ENCODE measurements at regions not wholly inside any gene's neighbourhood (a gene's known extent, or its start where the extent isn't known, plus 50 kb on each side); places are given as distances from the start of the nearest gene placed in this dataset.

DNA sequence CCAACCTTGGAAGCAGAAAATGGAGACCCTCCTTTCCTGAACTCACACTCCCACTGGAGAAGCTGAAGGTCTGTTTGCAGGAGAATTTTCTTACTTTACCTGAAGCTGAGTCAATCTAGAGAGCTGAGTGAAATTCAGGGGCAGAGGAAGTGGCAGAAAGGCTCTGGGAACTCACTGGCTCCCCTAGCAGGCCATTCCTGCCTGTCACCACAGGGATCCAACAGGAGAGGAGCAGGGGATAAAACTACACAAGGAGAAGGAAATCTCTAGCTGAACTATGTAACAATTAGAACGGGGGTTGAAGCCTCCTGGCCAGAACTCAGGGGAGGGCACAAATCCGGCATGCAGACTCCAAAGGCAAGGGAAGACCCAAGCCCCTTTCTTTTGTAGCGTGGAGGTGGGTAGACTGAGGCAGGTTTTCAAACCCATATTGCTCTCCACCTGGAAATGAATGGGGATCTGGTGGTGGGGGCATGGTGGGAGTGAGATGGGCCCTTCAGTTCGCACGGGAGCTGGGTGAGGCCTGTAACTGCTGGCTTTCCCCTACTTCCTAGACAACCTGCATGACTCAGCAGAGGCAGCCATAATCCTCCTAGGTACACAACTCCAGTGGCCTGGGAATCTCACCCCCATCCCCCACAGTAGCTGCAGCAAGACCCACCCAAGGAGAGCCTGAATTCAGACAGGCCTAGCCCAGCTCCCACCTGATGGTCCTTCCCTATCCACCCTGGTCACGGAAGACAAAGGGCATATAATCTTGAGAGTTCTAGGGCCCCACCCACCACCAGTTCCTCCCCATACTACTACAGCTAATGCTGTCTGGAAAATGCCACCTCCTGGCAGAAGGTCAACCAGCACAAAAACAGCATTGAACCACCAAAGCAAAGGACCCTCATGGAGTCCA lies 158.1 kb downstream of the LTN1 start:
- peaks cover 0 to 6% of the 10 kb centered on the region in 2 donors for H3K4me1 Mint-ChIP-seq
- H3K4me3 Mint-ChIP-seq: no peak overlapping the region

DNA sequence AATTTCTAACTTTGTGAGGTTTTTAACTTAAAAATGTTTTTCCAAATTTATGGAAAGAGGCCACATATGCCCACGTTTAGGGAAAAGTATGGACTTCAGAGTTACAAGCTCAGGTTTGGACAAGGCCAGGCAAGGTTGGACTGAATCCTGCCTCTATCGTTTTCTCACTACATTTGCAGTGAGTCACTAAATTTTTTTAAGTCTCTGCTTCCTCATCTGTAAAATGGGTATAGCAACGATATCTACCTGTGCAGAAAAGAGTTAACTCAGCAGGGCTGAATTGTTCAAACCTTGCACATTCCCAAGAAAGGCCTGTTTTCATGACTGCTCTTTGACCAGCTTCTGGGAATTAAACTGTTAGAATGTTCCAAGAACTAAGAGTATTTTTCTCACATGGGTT lies 159.1 kb downstream of the LTN1 start:
- Mint-ChIP-seq H3K4me3 (no peak overlapping the region), H3K27ac (no peak overlapping the region), H3K36me3 (peaks cover 0 to 14% of the 10 kb centered on the region in 2 donors), H3K9me3 (peaks cover 0 to 3% of the 10 kb centered on the region in 2 donors), H3K4me1 (peaks cover 0 to 6% of the 10 kb centered on the region in 2 donors), H3K27me3 (peaks cover 5% of the 10 kb centered on the region in 2 donors)
- DNase-seq: no peak
- no peak for ATAC-seq (replicated peaks)

More for the DNA sequence above, 158.1 kb downstream of the LTN1 start:
- peaks cover 0 to 14% of the 10 kb centered on the region in 2 donors for H3K36me3 Mint-ChIP-seq
- ATAC-seq (replicated peaks) (no peak), DNase-seq (no peak)
- no peak overlapping the region for H3K27ac Mint-ChIP-seq
- peaks cover 3% of the 10 kb centered on the region in 2 donors for H3K9me3 Mint-ChIP-seq
- H3K27me3 Mint-ChIP-seq: peaks cover 5% of the 10 kb centered on the region in 2 donors

DNA sequence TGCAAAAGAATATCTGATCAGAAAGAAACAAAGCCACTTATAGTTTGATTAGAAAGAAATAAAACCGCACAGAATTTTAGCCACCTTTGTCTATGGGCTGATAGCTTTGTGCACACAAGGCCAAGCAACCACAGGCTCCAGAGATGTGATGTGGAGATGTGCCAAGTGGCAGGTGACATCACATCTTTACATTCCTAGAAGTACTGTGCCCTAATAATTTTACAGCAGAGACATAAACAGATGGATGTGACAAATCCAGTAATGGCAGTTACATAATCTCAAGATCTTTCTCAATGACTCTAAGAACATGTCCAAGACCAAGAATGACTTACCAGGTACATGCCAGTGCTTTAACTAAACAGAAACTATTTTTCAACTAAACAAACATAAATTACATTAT lies 159.5 kb downstream of the LTN1 start:
- no peak overlapping the region for H3K4me3 Mint-ChIP-seq
- DNase-seq: no peak
- peaks cover 0 to 14% of the 10 kb centered on the region in 2 donors for H3K36me3 Mint-ChIP-seq

DNA sequence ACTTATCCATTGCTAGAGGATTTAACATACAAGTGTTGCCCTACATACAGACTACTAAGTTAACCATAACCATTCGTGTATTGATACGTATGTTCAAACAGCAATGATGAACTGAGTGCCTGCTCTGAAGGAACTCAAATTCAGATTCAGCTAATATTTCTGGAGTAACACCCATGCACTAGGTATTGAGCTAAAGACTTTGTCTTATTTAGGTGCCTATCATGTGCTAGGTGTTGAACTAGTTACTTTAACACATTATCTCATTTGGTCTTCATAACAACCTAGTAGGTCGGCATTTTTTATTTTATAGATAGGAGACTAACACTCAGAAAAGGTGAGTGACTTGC lies 160.0 kb downstream of the LTN1 start:
- H3K27me3 Mint-ChIP-seq: peaks cover 5% of the 10 kb centered on the region in 2 donors
- ATAC-seq (replicated peaks) (no peak), DNase-seq (no peak)
- no peak overlapping the region for H3K27ac Mint-ChIP-seq
- no peak overlapping the region for H3K4me3 Mint-ChIP-seq
- H3K9me3 Mint-ChIP-seq: peaks cover 0 to 2% of the 10 kb centered on the region in 2 donors
- H3K4me1 Mint-ChIP-seq: peaks cover 0 to 5% of the 10 kb centered on the region in 2 donors
- H3K36me3 Mint-ChIP-seq: peaks cover 0 to 14% of the 10 kb centered on the region in 2 donors

More for the DNA sequence above, 159.5 kb downstream of the LTN1 start:
- Mint-ChIP-seq H3K27ac (no peak overlapping the region), H3K9me3 (peaks cover 0 to 3% of the 10 kb centered on the region in 2 donors), H3K4me1 (peaks cover 0 to 6% of the 10 kb centered on the region in 2 donors), H3K27me3 (peaks cover 5% of the 10 kb centered on the region in 2 donors)
- no peak for ATAC-seq (replicated peaks)

DNA sequence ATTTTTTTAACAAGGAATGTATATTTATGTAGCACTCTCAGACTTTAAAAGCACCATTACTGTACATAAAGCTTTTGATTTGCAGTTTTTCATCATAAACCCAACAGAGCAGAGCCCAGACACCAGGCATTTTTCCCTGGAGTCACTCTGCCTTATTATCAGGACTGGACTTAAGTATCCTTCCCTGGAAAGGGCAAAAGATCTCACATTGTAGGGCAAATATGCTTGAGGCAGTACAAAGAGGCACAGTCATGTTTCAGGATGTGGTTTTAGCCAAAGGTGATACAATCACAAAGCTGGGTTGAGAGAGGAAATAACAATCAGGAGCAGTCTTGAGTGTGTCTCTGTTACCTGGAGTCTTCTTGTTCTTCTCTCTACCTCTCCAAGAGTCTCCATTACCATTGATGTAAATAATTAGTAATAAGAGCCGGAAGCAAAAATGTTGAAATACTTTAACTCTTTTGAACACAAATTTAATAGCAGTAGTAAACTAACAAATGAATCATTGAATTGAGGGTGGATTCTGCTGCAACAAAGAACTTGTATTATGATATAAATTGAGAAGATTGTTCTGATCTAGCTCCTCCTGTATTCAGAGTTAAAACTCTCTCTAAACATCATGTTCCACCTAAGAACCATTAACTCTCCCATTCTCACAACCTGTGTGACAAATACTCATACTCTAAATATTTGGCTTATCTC lies 160.5 kb downstream of the LTN1 start:
- ATAC-seq (replicated peaks) (no peak), DNase-seq (no peak)
- Mint-ChIP-seq H3K27me3 (peaks cover 5% of the 10 kb centered on the region in 2 donors), H3K27ac (no peak overlapping the region), H3K4me3 (no peak overlapping the region), H3K36me3 (peaks cover 0 to 14% of the 10 kb centered on the region in 2 donors), H3K9me3 (no peaks in the 10 kb centered on the region), H3K4me1 (peaks cover 0 to under 1% of the 10 kb centered on the region in 2 donors)

DNA sequence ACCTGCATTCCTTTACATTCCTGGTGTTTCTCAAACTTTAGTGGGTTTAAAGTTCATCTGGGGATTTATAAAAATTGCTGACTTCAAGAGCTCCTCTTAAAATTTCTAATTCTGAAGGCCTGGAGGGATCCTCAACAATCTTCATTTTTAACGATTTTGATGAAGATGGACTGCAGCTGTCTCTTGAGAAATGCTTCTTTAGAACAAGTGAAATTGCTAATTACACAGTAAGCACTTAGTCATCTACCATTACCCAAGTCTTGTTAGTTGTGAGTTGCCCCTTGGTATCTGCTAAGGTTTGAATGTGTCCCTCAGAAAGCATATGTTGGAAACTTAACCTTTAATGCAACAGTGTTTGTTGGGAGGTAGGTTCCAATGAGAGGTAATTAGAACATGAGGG lies 163.7 kb downstream of the LTN1 start:
- Mint-ChIP-seq H3K9me3 (no peaks in the 10 kb centered on the region), H3K4me1 (no peaks in the 10 kb centered on the region), H3K27me3 (peaks cover 0 to 5% of the 10 kb centered on the region in 2 donors), H3K4me3 (no peak overlapping the region), H3K36me3 (peaks cover 0 to 4% of the 10 kb centered on the region in 2 donors), H3K27ac (no peak overlapping the region)
- ATAC-seq (replicated peaks): no peak
- no peak for DNase-seq

DNA sequence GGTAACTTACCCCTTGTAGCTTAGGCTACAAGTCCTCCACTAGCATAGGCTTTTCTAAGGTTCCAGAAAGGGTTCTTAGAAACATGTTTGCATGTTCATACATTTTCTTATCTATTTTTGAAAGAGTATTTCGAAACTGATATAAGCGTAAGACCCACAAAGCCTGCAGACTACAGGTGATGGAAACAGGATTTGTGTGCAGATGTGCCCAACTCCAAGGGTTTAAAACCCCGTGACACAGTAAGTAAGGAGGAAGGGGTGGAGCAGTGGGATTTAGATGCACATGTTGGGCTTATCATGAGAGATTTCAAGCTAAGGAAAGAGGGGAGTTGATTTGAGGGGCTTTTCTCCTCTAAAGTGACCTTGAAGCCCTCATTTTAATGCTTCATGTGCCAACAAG lies 164.7 kb downstream of the LTN1 start:
- Mint-ChIP-seq H3K9me3 (no peaks in the 10 kb centered on the region), H3K27ac (no peak overlapping the region), H3K4me3 (no peak overlapping the region), H3K27me3 (peaks cover 0 to 5% of the 10 kb centered on the region in 2 donors), H3K36me3 (peaks cover 0 to 4% of the 10 kb centered on the region in 2 donors), H3K4me1 (no peaks in the 10 kb centered on the region)
- no peak for DNase-seq
- no peak for ATAC-seq (replicated peaks)

DNA sequence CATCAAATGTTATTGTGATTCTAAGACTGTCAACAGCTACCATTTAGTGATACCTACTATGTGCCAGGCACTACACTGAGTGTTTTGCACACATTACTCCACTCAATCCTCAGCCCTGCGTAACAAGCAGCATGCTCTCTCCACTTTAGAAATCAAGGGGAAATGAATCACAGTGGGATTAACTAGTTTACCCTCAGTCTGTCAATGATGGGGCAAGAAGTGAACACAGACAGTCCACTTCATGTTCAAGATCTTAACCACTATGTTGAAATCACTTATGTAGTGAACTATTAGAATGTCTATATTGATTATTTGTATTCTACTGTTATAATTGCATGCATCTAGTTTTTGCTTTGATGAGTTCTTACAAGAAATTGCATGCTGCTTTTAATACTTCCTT lies 165.3 kb downstream of the LTN1 start:
- no peak overlapping the region for H3K4me3 Mint-ChIP-seq
- DNase-seq: no peak
- H3K4me1 Mint-ChIP-seq: no peaks in the 10 kb centered on the region
- peaks cover 0 to 4% of the 10 kb centered on the region in 2 donors for H3K36me3 Mint-ChIP-seq
- ATAC-seq (replicated peaks): no peak
- peaks cover 0 to 5% of the 10 kb centered on the region in 2 donors for H3K27me3 Mint-ChIP-seq
- no peaks in the 10 kb centered on the region for H3K9me3 Mint-ChIP-seq
- H3K27ac Mint-ChIP-seq: no peak overlapping the region

DNA sequence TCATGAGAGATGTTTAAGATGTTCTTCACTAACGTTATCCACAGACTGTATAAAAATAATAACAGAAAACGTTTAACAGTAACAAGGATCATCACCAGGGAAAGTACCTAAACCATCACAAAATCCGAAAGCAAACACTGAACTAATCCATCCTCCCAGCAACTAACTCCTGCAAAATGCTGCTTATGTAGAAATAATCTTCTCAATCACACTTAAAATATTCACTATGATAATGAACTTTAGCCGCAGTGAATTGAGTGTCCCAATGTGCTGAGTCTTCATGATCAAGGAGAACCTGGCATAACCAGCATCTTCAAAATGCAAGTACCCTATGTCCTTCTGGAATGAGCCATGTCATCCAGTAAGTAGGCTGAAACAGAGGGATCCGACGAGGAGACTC lies 166.1 kb downstream of the LTN1 start:
- peaks cover 0 to 4% of the 10 kb centered on the region in 2 donors for H3K36me3 Mint-ChIP-seq
- ATAC-seq (replicated peaks): no peak
- DNase-seq: no peak
- H3K4me1 Mint-ChIP-seq: no peaks in the 10 kb centered on the region
- H3K27ac Mint-ChIP-seq: no peak overlapping the region
- no peak overlapping the region for H3K4me3 Mint-ChIP-seq
- no peaks in the 10 kb centered on the region for H3K9me3 Mint-ChIP-seq
- peaks cover 0 to 5% of the 10 kb centered on the region in 2 donors for H3K27me3 Mint-ChIP-seq

DNA sequence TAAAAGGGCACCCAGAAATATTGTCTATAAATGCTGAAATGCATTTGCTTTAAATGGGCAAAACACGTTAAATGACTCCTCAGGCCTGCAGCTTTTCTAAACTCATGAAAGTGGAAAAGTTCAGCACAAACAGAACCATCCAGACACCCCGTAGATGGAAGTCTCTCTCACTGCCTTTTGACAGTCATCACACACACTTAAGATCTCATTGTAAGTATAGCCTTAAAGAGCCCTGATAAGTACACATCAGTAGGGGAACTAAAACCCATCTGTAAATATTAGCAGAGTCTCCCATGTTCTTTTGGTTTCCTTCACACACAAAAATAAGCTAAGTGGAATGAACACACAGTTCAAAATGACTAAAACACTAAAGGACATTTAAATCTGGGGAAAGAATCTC lies 166.7 kb downstream of the LTN1 start:
- Mint-ChIP-seq H3K9me3 (no peaks in the 10 kb centered on the region), H3K36me3 (peaks cover 0 to 4% of the 10 kb centered on the region in 2 donors), H3K4me3 (no peak overlapping the region), H3K27ac (no peak overlapping the region), H3K4me1 (no peaks in the 10 kb centered on the region), H3K27me3 (peaks cover 0 to 5% of the 10 kb centered on the region in 2 donors)
- no peak for ATAC-seq (replicated peaks)
- no peak for DNase-seq

DNA sequence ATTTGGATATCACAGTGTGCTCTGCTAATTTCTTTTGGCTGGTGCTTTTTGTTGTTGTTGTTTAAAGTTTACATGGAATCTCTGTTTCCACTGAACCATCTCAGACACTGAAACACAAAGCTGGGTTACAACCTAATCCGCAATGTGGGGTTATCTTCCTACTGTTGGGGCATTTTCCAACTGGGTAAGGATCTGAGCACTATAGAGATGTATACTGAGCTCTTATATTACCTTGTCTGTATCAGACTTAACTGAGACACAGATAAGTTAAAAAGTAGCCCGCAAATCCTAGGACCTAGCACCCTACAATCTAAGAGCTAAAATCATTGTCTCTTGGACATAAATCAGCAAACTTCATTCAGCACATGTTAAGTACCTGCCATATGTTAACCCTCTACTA lies 169.2 kb downstream of the LTN1 start:
- Mint-ChIP-seq H3K4me3 (no peak overlapping the region), H3K4me1 (no peaks in the 10 kb centered on the region), H3K36me3 (no peaks in the 10 kb centered on the region), H3K9me3 (no peaks in the 10 kb centered on the region), H3K27me3 (no peaks in the 10 kb centered on the region), H3K27ac (no peak overlapping the region)
- ATAC-seq (replicated peaks): no peak
- no peak for DNase-seq

DNA sequence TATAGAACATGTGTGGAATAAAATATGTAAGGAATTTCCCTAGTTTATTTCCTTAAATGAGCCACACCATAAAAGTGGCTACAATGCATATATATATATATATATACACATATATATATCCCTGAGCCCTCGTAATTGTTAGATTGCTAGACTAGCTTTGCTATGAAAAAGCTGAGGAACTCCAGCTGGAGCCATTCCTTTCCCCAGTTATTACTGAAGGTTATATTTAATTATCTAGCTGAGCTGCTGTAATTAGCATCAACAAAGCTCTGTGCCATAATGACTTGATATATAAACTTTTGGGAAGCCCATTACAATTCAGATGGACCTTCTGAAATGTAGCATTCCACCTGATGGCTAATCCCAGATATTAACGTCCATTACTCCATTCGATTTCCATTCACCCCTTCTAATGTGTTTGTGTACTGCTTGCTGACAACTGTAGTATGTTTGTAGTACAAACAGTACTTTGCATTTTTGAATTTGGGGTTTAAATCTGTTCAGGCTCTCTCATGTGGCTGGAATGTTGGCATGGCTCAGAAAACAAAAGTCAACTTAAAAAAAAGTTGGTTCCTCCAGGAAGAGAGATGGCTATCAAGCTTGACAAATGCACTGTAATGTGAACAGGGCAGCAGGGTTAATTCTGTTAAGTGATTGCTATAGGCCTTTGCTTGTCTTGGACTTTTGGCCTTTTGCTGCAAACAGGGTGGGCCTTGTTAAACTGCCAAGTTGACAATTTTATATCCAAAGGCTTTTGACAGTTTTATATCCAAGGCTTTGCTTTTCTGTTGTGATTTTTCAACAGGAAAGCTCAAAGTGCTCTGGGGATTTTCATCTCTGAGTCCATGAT lies 170.0 kb downstream of the LTN1 start:
- no peaks in the 10 kb centered on the region for H3K27me3 Mint-ChIP-seq
- H3K4me1 Mint-ChIP-seq: no peaks in the 10 kb centered on the region
- no peaks in the 10 kb centered on the region for H3K9me3 Mint-ChIP-seq
- ATAC-seq (replicated peaks): no peak
- H3K27ac Mint-ChIP-seq: no peak overlapping the region
- H3K4me3 Mint-ChIP-seq: no peak overlapping the region
- no peak for DNase-seq
- no peaks in the 10 kb centered on the region for H3K36me3 Mint-ChIP-seq

DNA sequence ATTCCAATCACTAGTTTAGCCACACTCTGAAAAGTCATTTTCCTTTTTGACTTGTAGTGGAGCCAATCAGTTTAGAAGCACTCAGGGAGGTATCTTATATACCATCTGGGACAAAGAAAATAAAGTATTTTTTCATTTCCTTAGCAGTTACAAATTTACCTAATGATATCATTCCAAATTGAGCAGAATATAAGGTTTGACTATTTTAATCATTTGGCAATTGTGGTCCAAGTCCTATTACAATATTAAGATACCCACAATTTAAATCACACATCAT lies 170.6 kb downstream of the LTN1 start:
- H3K4me1 Mint-ChIP-seq: no peaks in the 10 kb centered on the region
- H3K36me3 Mint-ChIP-seq: no peaks in the 10 kb centered on the region
- no peak for ATAC-seq (replicated peaks)
- H3K27ac Mint-ChIP-seq: no peak overlapping the region
- H3K27me3 Mint-ChIP-seq: no peaks in the 10 kb centered on the region
- no peak overlapping the region for H3K4me3 Mint-ChIP-seq
- DNase-seq: no peak
- H3K9me3 Mint-ChIP-seq: no peaks in the 10 kb centered on the region

Measured in stimulated activated naive B cell treated with anti-CD40 and anti-IgM and Interleukin-4, amounts not matched to agents 10 μg/mL and 1 μg/mL and 100 μg/mL, for 72 hours (primary cell).